ENCODE measurements at regions not wholly inside any gene's neighbourhood (a gene's known extent, or its start where the extent isn't known, plus 50 kb on each side); places are given as distances from the start of the nearest gene placed in this dataset.
A peak's percentile ranks its signal among the peaks of the same experiment; 100 is the strongest.

DNA sequence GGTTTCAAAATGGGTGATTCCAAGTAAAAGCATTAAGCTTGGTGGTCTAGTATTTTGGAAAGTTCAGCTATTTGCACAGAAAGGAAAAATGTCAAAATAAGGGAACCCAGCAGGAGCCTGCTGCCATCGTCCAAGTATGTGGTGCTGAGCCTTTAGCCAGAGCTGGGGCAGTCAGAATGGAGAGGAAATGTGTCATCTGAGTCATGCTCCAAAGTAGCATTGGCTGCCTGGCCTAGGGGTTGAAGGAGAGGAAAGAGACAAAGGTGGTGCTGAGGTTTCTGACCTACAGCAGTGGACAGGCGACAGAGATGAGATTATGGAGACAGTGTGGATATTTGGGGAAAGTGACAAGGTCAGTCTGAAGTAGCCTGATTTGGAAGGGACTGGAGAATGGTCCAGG, 103.9 kb downstream of the PLCE1 start:
- TF ChIP-seq, protein P1, sequence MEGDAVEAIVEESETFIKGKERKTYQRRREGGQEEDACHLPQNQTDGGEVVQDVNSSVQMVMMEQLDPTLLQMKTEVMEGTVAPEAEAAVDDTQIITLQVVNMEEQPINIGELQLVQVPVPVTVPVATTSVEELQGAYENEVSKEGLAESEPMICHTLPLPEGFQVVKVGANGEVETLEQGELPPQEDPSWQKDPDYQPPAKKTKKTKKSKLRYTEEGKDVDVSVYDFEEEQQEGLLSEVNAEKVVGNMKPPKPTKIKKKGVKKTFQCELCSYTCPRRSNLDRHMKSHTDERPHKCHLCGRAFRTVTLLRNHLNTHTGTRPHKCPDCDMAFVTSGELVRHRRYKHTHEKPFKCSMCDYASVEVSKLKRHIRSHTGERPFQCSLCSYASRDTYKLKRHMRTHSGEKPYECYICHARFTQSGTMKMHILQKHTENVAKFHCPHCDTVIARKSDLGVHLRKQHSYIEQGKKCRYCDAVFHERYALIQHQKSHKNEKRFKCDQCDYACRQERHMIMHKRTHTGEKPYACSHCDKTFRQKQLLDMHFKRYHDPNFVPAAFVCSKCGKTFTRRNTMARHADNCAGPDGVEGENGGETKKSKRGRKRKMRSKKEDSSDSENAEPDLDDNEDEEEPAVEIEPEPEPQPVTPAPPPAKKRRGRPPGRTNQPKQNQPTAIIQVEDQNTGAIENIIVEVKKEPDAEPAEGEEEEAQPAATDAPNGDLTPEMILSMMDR (IDR thresholded peaks at IDR 0.05), result no peak
- no peak for DNase-seq (ENCODE audit: low spot score)
- Histone ChIP-seq H3K4me3 (no peak overlapping the region), H3K27ac (peak overlapping the region in 1 of 2 donors; percentile 56)

DNA sequence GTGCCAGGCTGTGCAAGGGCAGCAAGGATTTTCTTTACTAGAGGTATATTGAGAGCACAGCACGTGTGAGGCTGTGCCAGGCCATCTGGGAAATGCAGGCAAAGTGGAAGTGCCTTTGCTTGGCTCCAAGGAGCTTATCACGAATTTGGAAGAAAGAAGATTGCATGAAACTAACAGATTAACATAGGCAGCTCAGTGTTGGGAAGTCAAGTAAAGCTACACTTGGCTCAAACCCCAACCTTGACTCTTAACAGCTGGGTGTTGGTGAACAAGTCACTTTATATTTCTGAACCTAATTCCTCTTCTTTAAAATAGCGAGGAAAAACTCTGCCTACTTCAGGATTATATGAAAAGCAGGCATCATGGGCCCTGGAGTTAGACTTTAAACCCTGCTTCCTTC, 105.2 kb downstream of the PLCE1 start:
- Histone ChIP-seq H3K27ac (peak overlapping the region in 1 of 2 donors; percentile 57), H3K4me3 (no peak overlapping the region)
- TF ChIP-seq, protein P1 (IDR thresholded peaks at IDR 0.05), result no peak
- DNase-seq (ENCODE audit: low spot score), result no peak

DNA sequence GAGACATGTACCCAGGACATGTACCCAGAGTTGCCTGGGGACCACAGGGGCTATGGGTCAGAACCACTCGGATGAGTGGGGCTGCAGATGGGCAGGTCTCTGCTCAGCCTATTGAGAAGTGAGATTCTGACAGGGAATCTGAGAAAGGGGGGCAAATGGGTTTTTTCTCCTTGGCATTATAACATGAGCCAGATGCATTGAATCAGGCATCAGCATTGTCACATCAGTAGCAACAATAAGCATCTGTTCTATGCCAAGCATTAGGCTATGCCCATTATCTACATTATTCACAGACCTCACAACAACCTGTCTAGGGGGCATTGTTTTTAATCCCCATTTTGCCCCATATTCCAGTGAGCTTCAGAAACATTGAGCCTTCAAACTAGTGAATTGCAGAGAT, 108.2 kb downstream of the PLCE1 start:
- no peak for DNase-seq (ENCODE audit: low spot score)
- H3K27ac ChIP-seq, result peak overlapping the region in 1 of 2 donors; percentile 53

DNA sequence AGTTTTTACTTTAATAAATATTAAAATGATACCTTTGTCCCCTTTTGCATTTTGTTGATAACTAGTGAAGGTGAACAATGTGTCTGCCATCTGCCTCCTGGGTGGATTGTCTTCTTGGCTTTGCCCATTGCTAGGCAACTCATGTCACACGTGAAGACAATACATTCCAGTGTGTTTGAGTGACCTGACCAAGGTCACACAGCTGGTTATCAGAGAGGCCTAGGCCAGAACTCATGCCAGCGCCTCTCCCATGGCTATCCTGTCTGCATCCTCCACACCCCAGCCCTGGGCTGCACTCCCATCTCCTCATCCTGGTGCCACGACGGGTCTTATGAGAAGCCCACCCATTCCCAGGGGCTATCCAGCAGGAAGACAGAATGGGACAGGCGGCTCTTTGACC, 108.7 kb downstream of the PLCE1 start:
- TF ChIP-seq, protein P1 (IDR thresholded peaks at IDR 0.05), result no peak
- no peak overlapping the region for H3K4me3 ChIP-seq
- peak overlapping the region in 1 of 2 donors; percentile 53 for H3K27ac ChIP-seq
- DNase-seq (ENCODE audit: low spot score), result no peak

More for the DNA sequence above, 108.2 kb downstream of the PLCE1 start:
- H3K4me3 ChIP-seq, result no peak overlapping the region
- TF ChIP-seq, protein P1 (IDR thresholded peaks at IDR 0.05), result no peak

DNA sequence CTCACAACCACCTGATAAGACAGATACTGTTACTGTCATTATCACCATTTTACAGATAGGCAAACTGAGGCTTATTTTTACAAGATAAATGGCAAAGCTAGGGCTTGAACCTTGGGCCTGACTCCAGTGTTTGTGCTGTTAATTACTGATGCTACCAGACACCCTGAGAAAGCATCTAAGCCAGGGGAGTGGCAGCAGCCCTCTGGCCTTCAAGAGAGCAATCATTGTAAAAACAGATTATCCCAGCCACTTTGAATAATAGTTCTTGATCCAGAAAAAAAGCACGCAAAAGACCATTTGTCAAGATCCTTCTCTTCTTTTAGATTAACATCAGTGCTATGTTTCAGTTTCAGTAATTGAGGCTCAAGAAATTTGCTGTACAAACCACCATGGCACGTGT, 109.5 kb downstream of the PLCE1 start:
- TF ChIP-seq, protein P1 (IDR thresholded peaks at IDR 0.05), result no peak
- DNase-seq (ENCODE audit: low spot score), result no peak
- Histone ChIP-seq H3K4me3 (no peak overlapping the region), H3K27ac (peak overlapping the region in 1 of 2 donors; percentile 0)

DNA sequence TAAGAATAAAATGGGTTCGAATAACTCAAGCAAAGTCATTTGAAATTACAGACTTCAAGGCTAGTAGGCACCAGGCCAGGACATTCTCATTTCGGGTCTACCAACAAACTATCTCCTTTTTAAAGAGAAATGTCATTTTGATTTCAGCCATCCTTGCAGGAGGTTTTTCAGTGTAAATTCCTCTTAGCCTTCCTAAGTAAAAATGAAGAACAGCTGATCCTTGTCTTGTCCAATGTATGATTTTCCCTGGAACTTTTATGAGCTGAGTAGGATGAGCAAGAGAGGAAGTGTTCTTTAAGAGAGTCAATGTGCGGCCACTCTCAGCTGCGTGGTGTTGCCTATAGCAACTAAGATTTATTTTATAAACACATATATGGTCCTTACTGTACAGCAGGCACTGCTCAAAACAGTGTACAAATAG, 110.1 kb downstream of the PLCE1 start:
- Histone ChIP-seq H3K27ac (peak overlapping the region in 1 of 2 donors; percentile 42), H3K4me3 (peak overlapping the region; percentile 4)
- TF ChIP-seq, protein P1 (IDR thresholded peaks at IDR 0.05), result no peak
- no peak for DNase-seq (ENCODE audit: low spot score)

DNA sequence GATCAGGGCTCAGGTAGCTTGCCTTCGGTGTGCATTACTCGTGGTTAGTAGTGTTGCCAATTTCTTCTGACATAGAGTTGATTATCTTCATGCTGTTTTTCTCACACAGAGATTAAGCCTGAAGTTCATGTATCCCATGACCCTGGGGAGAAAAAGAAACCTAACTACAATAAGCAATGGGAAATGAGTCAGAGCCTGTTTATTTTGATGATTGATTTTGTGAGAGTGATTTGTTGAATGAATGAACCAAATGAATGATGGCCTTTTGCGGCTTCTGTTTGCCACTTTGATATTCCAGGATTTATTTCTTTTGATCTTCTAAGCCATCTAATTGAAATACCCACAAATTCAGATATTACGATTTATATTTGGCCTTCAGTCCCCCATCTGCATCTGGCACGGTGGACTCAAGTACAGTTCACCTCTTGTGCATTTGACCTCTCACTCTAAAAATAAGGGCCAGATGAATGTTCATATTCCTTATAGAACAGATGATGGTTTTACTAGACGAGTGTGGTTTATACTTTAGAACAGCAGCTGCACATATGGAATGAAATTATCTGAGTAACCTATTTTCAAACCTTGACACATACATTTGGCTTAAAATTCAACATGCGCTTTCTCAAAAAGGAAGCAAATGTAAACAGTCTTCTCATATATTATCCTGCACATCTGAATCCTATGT, 110.7 kb downstream of the PLCE1 start:
- TF ChIP-seq, protein P1 (IDR thresholded peaks at IDR 0.05), result no peak
- Histone ChIP-seq H3K27ac (peak overlapping the region in 1 of 2 donors; percentile 42), H3K4me3 (peak overlapping the region; percentile 4)
- DNase-seq (ENCODE audit: low spot score), result no peak

Data from coronary artery (tissue), 2 donors.